Fibroblast of lung (primary cell): ENCODE measurements at regions not wholly inside any gene's neighbourhood (a gene's known extent, or its start where the extent isn't known, plus 50 kb on each side); places are given as distances from the start of the nearest gene placed in this dataset.

ENCODE experiments used
- EZH2 ChIP-seq: IDR thresholded peaks from 2 replicates; pipeline ENCODE4 v1.5.1; 2012; ENCODE audit warnings: low read length, control low read depth, mild to moderate bottlenecking; ENCODE audit errors: missing control alignments
- TF ChIP-seq, protein P1 (sequence below), 2 donors: IDR thresholded peaks in 1 of 2; conservative IDR thresholded peaks in 1 of 2; 1 replicate in 1 of 2; 2 replicates in 1 of 2; pipeline ENCODE4 v1.5.1; 2011 to 2012; ENCODE audit warnings: low read length in 2 of 2, control low read depth in 1 of 2, inconsistent platforms in 1 of 2, low read depth in 1 of 2, mild to moderate bottlenecking in 1 of 2

DNA sequence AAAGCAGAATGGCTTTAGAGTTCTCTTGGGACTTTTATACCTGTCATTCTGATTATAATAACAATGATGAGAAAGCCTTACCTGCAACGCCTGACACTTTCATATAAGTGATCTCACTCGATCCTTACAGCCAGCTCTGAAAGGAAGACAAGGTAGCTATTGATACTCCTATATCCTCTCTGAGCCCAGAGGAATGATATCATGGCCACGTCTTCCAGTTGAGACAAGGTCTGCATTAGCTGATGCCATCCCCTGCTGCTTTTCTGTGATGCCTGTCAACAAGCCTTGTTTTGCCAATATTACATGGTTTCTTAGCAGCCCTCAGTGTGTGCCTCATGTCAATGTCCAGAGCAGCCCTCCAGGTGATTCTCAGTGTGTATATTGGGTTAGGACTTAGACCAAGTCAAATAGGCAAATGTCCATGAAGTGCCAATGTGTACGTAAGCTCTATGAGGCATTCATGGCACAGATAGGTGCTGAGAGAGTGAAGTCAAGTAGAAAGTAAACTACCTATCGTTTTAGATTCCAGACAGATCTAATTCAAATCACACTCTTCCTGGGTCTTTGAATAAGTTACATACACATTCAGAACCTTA is 405.9 kb downstream of the ADRA2A start:
- no peak for TF ChIP-seq EZH2
- TF ChIP-seq, protein P1, sequence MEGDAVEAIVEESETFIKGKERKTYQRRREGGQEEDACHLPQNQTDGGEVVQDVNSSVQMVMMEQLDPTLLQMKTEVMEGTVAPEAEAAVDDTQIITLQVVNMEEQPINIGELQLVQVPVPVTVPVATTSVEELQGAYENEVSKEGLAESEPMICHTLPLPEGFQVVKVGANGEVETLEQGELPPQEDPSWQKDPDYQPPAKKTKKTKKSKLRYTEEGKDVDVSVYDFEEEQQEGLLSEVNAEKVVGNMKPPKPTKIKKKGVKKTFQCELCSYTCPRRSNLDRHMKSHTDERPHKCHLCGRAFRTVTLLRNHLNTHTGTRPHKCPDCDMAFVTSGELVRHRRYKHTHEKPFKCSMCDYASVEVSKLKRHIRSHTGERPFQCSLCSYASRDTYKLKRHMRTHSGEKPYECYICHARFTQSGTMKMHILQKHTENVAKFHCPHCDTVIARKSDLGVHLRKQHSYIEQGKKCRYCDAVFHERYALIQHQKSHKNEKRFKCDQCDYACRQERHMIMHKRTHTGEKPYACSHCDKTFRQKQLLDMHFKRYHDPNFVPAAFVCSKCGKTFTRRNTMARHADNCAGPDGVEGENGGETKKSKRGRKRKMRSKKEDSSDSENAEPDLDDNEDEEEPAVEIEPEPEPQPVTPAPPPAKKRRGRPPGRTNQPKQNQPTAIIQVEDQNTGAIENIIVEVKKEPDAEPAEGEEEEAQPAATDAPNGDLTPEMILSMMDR (conservative IDR thresholded peaks at IDR 0.05 in 1 of 2, IDR thresholded peaks at IDR 0.05 in 1 of 2; ENCODE audit: low read depth in 1 of 2, low read length in 2 of 2): no peak
